ENCODE measurements at regions not wholly inside any gene's neighbourhood (a gene's known extent, or its start where the extent isn't known, plus 50 kb on each side); places are given as distances from the start of the nearest gene placed in this dataset.

- TF ChIP-seq POLR2A (IDR thresholded peaks at IDR 0.05) (no peak), CTCF (IDR thresholded peaks at IDR 0.05) (no peak), EP300 (IDR thresholded peaks at IDR 0.05) (no peak)
Observed at GRCh38 chr11:91421641-91422040, 803.0 kb upstream of the FAT3 start.

Data from ovary (tissue), 3 donors.